Caco-2 (cell line): ENCODE measurements at regions not wholly inside any gene's neighbourhood (a gene's known extent, or its start where the extent isn't known, plus 50 kb on each side); places are given as distances from the start of the nearest gene placed in this dataset.

Source experiments
- BruUV-seq: library from RNA; stranded (reverse); fragments of 400-500 nt; replicated peaks from 2 replicates; lab custom pipeline; 2021; lab: Mats Ljungman, UMichigan
- CTCF ChIA-PET: fragments of 300-600 bp; sonication (Branson Sonifier 250); formaldehyde crosslinking; loops from one replicate; lab custom pipeline; 2022; ENCODE audit warnings: antibody characterized with exemption; lab: Charles Lee
- POLR2A ChIA-PET: fragments of 300-600 bp; sonication (Branson Sonifier 250); formaldehyde crosslinking; loops from one replicate; lab custom pipeline; 2022; ENCODE audit warnings: antibody characterized with exemption; lab: Charles Lee
- DNase-seq, 2 experiments: peaks; one replicate each; pipeline versions ENCODE4 v3.0.0 to v3.0.0-alpha.2; 2020 to 2022
- H3K27me3 ChIP-seq: replicated peaks from 2 replicates; pipeline ENCODE4 v1.6.0; 2011; ENCODE audit warnings: low read length; ENCODE audit not compliant: control insufficient read depth, insufficient read depth
- H3K36me3 ChIP-seq: 2 replicates; pipeline ENCODE4 v1.5.1; 2011; ENCODE audit warnings: low read length; ENCODE audit not compliant: control insufficient read depth, insufficient read depth
- H3K4me1 ChIP-seq: fragments of 250-450 bp; sonication (Bioruptor Pico); 2 replicates; pipeline ENCODE4 v1.5.1; 2020; ENCODE audit warnings: mild to moderate bottlenecking
- H3K4me3 ChIP-seq: 2 replicates; pipeline ENCODE4 v1.5.1; 2011; ENCODE audit warnings: low read depth, mild to moderate bottlenecking, control low read depth, low read length
- H3K9me3 ChIP-seq: fragments of 250-450 bp; sonication (Bioruptor Pico); 2 replicates; pipeline ENCODE4 v1.5.1; 2020; ENCODE audit warnings: mild to moderate bottlenecking, moderate library complexity
- H3K27ac Mint-ChIP-seq: one replicate; pipeline ENCODE4 v1.8.0; 2022; ENCODE audit warnings: mixed read lengths; ENCODE audit not compliant: unreplicated experiment
- H3K27me3 Mint-ChIP-seq: one replicate; pipeline ENCODE4 v1.8.0; 2022; ENCODE audit warnings: mixed read lengths; ENCODE audit not compliant: insufficient read depth, unreplicated experiment
- H3K36me3 Mint-ChIP-seq: one replicate; pipeline ENCODE4 v1.8.0; 2022; ENCODE audit warnings: mild to moderate bottlenecking, mixed read lengths; ENCODE audit not compliant: insufficient read depth, unreplicated experiment
- H3K4me1 Mint-ChIP-seq: one replicate; pipeline ENCODE4 v1.8.0; 2022; ENCODE audit warnings: low read depth, mixed read lengths; ENCODE audit not compliant: unreplicated experiment
- H3K4me3 Mint-ChIP-seq: one replicate; pipeline ENCODE4 v1.8.0; 2022; ENCODE audit warnings: mild to moderate bottlenecking, moderate library complexity, mixed read lengths; ENCODE audit not compliant: unreplicated experiment
- H3K9me3 Mint-ChIP-seq: one replicate; pipeline ENCODE4 v1.8.0; 2022; ENCODE audit warnings: mixed read lengths; ENCODE audit not compliant: unreplicated experiment
- intact Hi-C: fragments of 100-400 bp; cut with micrococcal nuclease; formaldehyde crosslinking; loops from one replicate; pipeline ENCODE4 v1.10.0; 2022; ENCODE audit not compliant: unreplicated experiment
- TF ChIP-seq, protein P1 (sequence below), 2 experiments: fragments of 200-600 bp in 1 of 2; IDR thresholded peaks; 1 replicate in 1 of 2; 2 replicates in 1 of 2; pipeline versions ENCODE4 v1.5.1 to v1.8.0; 2011 to 2022; ENCODE audit warnings: antibody characterized with exemption in 1 of 2, control low read depth in 1 of 2, inconsistent platforms in 1 of 2, low read depth in 1 of 2, low read length in 1 of 2, mild to moderate bottlenecking in 1 of 2, moderate library complexity in 1 of 2; ENCODE audit not compliant: insufficient read depth in 1 of 2, severe bottlenecking in 1 of 2, unreplicated experiment in 1 of 2

DNA sequence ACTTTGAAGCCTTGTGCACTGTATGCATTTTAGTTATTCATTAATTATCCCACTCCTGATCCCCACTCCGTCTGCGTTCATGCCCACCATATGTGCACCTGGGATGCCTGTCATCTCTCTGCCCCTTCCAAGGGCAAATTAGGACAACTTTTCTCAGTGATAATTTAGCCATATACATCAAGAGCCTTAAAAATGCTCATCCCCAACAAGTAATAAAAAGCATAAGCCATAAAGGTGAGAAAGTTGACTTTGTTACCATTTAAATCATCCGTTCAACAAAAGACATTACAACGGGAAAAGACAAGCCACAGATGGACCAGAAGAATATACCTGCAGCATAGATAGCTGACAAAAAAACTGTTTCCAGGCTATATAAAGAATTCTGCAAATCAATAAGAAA lies 131.4 kb upstream of the LINGO1 start:
- BruUV-seq, result no TSS peak
- TF ChIP-seq, protein P1, sequence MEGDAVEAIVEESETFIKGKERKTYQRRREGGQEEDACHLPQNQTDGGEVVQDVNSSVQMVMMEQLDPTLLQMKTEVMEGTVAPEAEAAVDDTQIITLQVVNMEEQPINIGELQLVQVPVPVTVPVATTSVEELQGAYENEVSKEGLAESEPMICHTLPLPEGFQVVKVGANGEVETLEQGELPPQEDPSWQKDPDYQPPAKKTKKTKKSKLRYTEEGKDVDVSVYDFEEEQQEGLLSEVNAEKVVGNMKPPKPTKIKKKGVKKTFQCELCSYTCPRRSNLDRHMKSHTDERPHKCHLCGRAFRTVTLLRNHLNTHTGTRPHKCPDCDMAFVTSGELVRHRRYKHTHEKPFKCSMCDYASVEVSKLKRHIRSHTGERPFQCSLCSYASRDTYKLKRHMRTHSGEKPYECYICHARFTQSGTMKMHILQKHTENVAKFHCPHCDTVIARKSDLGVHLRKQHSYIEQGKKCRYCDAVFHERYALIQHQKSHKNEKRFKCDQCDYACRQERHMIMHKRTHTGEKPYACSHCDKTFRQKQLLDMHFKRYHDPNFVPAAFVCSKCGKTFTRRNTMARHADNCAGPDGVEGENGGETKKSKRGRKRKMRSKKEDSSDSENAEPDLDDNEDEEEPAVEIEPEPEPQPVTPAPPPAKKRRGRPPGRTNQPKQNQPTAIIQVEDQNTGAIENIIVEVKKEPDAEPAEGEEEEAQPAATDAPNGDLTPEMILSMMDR (IDR thresholded peaks at IDR 0.05; ENCODE audit: insufficient read depth in 1 of 2, low read depth in 1 of 2, low read length in 1 of 2, severe bottlenecking in 1 of 2, unreplicated experiment in 1 of 2), result no peak
- CTCF ChIA-PET, result interaction anchor here (0.5 kb wide), 1 partner anchor 88 kb away, joined by 3 read pairs; no protein-coding TSS in a partner anchor
- Mint-ChIP-seq H3K9me3 (no peaks in the 10 kb centered on the region), H3K4me3 (no peak overlapping the region), H3K36me3 (no peaks in the 10 kb centered on the region), H3K27ac (no peak overlapping the region), H3K27me3 (peaks cover 23% of the 10 kb centered on the region), H3K4me1 (no peaks in the 10 kb centered on the region)
- Histone ChIP-seq H3K9me3 (no peaks in the 10 kb centered on the region), H3K4me3 (no peak overlapping the region), H3K4me1 (no peaks in the 10 kb centered on the region), H3K27me3 (no peaks in the 10 kb centered on the region), H3K36me3 (no peaks in the 10 kb centered on the region)
- POLR2A ChIA-PET, result no interaction called here
- DNase-seq, result no peak
- intact Hi-C loops, result no loop called here

DNA sequence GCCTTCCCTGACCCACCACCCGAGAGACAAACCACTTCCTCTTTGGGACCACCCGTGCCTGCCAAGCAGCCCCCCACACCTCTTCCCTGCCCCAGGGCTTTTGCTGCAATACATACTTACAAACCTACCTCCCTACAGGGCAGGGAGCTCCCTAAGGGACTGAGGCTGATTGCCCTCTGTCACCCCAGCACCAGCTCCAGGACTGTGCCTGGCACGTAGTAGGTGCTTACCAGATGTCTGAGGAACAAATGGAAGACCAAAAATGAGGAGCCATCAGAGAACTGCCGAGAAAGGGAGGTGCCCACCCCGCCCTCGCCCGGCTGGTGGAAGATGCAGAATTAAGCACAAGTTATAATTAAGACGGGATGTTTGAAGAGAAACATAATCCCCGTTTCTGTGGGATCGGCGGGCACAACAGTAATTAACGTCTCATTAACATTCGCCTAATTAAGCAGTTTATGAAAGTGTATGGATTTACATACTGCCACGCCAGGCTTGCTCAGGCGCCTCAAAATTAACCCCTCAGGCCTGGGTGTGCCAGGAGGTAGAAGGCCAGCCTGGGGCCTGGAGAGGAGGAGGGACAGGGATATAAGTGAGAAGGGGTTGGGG lies 130.1 kb upstream of the LINGO1 start:
- TF ChIP-seq, protein P1 (IDR thresholded peaks at IDR 0.05; ENCODE audit: insufficient read depth in 1 of 2, low read depth in 1 of 2, low read length in 1 of 2, severe bottlenecking in 1 of 2, unreplicated experiment in 1 of 2), result no peak
- no TSS peak for BruUV-seq
- Mint-ChIP-seq H3K27ac (no peak overlapping the region), H3K4me1 (no peaks in the 10 kb centered on the region), H3K27me3 (peaks cover 19% of the 10 kb centered on the region), H3K4me3 (no peak overlapping the region), H3K9me3 (no peaks in the 10 kb centered on the region), H3K36me3 (no peaks in the 10 kb centered on the region)
- Histone ChIP-seq H3K4me1 (no peaks in the 10 kb centered on the region), H3K27me3 (no peaks in the 10 kb centered on the region), H3K4me3 (no peak overlapping the region), H3K36me3 (no peaks in the 10 kb centered on the region), H3K9me3 (no peaks in the 10 kb centered on the region)
- CTCF ChIA-PET, result no interaction called here
- DNase-seq, result no peak
- intact Hi-C loops, result no loop called here
- POLR2A ChIA-PET, result no interaction called here

DNA sequence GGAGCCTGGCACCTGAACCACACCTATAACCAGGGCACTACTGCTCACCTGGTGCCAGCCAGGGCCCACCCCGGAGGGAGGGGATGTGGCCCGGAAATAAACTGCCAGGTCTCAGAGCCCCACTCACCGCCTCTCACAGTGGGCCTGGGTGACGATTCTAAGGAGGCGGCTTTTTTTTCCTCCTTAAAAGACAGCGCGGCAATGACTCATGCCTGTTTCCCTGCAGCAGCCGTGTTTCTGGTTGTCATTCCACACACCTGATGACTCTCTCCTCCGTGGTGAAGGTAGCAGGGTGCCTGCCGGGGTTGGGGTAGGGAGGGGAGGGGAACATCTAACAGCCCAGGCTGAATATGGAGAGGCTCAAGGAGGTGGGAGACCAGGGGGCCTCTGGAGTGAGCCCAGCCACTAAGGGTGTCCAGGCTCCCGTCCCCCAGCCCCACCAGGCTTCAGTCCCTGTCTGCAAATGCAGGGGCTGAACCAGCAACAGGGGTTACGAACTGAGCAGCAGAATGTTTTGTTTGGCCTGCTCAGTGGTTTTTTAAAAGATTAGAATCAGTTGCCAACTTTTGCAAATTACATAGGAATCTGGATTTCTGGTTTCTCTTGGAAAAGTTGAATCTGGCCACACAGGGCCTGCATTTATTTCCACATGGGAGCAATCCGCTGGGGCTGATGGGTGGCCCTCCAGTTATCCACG lies 127.3 kb upstream of the LINGO1 start:
- no peak overlapping the region for H3K4me3 Mint-ChIP-seq
- ChIA-PET CTCF (no interaction called here), POLR2A (no interaction called here)
- H3K27me3 Mint-ChIP-seq, result peaks cover 13% of the 10 kb centered on the region
- H3K36me3 Mint-ChIP-seq, result no peaks in the 10 kb centered on the region
- Histone ChIP-seq H3K4me3 (no peak overlapping the region), H3K36me3 (no peaks in the 10 kb centered on the region), H3K9me3 (no peaks in the 10 kb centered on the region), H3K27me3 (no peaks in the 10 kb centered on the region), H3K4me1 (no peaks in the 10 kb centered on the region)
- H3K9me3 Mint-ChIP-seq, result no peaks in the 10 kb centered on the region
- H3K4me1 Mint-ChIP-seq, result no peaks in the 10 kb centered on the region
- no peak for DNase-seq
- H3K27ac Mint-ChIP-seq, result no peak overlapping the region
- BruUV-seq, result no TSS peak
- TF ChIP-seq, protein P1 (IDR thresholded peaks at IDR 0.05; ENCODE audit: insufficient read depth in 1 of 2, low read depth in 1 of 2, low read length in 1 of 2, severe bottlenecking in 1 of 2, unreplicated experiment in 1 of 2), result no peak
- intact Hi-C loops, result no loop called here
